ENCODE measurements at regions not wholly inside any gene's neighbourhood (a gene's known extent, or its start where the extent isn't known, plus 50 kb on each side); places are given as distances from the start of the nearest gene placed in this dataset.
"Not testable (repeated sequence)": the region's sequence is repeated elsewhere in the genome, so short reads cannot be mapped to it uniquely, and the experiment has no call there.

DNA sequence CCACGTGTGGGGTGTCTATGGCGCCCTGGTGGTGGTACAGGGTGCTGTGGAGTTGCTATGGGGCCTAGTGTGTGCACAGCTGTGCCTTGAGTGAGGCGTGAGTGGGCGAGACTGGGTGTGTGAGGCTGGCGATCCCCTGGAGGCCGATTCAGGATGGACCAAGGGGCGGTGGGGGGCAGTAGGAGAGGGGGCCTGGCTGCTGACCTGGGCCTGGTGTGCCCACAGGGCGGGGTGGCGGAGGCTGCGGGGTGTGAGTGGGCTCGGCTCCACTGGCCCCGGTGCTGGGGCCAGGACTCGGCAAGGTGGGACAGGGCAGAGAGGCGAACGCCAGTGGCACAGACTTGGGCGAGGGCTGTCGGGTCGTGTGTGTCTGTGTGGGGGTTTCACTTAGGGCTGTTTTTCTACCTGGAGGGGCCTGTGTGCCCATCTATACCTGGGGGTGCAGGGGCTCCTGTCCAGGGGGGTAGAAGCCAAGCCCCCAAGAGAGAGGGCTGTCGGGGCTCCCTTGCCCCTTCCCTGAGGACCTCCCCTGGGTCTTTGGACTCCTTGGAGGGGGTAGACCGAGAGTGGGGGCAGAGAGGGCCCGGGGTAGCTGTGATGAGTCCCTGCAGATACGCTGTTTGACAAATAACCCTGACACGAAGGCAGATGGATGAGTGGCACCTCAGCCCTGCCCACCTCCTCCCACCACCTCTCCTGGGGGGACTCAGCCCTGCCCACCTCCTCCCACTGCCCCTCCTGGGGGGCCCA is 194.6 kb downstream of the TMEM121 start:
- 82 to 90% (median 84%) methylated on average over 9 to 10 of the region's 23 CpGs for WGBS, 3 donors
- H3K36me3 ChIP-seq (ENCODE audit: insufficient read depth in 1 of 2, low read depth in 1 of 2); H3K9me3 ChIP-seq; H3K27ac ChIP-seq; ATAC-seq; intact Hi-C loops (cut with DNase I); H3K4me3 ChIP-seq; H3K4me1 ChIP-seq; H3K27me3 ChIP-seq (ENCODE audit: insufficient read depth in 3 of 3, low read length in 2 of 3): not testable (repeated sequence)
- DNase-seq: peak in 1 of 2 donors; percentile 23

- peak in 1 of 2 donors; percentile 30 for DNase-seq
- intact Hi-C loops (cut with DNase I): not testable (repeated sequence)
Observed at GRCh38 chr14:105721602-105721970, 195.2 kb downstream of the TMEM121 start.

DNA sequence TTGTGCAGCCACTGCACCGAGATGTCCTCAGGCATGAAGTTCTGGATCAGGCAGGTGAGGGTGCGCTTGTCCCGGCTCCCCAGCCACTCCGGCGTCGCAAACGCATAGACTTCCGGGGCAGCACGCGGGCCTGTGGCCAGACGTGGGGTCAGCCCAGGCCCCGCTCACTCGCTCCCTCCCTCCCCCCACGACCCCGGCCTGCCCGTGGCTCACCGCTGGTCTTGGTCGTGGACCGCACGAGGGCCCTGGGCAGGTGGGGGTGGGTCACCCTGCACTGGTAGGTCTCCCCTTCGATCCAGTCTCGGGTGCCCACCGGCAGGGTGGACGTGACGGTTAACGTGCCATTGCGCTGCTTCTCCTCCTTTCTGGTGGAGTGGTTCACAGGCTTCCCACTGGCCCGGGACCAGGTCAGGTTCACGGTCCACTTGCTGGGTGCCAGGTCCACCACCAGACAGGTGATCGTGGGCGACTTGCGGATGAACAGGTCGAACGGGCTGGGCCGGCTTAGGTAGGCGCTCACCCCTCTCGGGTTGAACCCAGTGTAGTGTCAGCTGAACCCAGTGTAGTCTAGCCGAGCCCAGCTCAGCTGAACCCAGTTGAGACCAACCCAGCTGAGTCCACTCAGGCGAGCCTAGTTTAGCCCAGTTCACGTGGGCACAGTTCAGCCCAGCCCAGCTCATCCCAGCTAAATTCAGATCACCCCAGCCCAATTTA is 195.8 kb downstream of the TMEM121 start:
- intact Hi-C loops (cut with DNase I); H3K27ac ChIP-seq; H3K36me3 ChIP-seq (ENCODE audit: insufficient read depth in 1 of 2, low read depth in 1 of 2); H3K9me3 ChIP-seq; H3K4me1 ChIP-seq; H3K4me3 ChIP-seq; H3K27me3 ChIP-seq (ENCODE audit: insufficient read depth in 3 of 3, low read length in 2 of 3); ATAC-seq: not testable (repeated sequence)
- 91 to 94% (median 92%) methylated on average over 29 to 40 of the region's 40 CpGs for WGBS, 3 donors
- DNase-seq: peak in 1 of 2 donors; percentile 30

More at GRCh38 chr14:105721602-105721970, 195.2 kb downstream of the TMEM121 start:
- H3K4me3 ChIP-seq; H3K27ac ChIP-seq; H3K27me3 ChIP-seq (ENCODE audit: insufficient read depth in 3 of 3, low read length in 2 of 3); ATAC-seq; H3K36me3 ChIP-seq (ENCODE audit: insufficient read depth in 1 of 2, low read depth in 1 of 2); H3K9me3 ChIP-seq; H3K4me1 ChIP-seq: not testable (repeated sequence)
- WGBS, 3 donors: 75 to 88% (median 87%) methylated on average over 6 to 16 of the region's 17 CpGs

- H3K4me1 ChIP-seq; H3K27me3 ChIP-seq (ENCODE audit: insufficient read depth in 3 of 3, low read length in 2 of 3); intact Hi-C loops (cut with DNase I); H3K36me3 ChIP-seq (ENCODE audit: insufficient read depth in 1 of 2, low read depth in 1 of 2); ATAC-seq; H3K27ac ChIP-seq; DNase-seq; H3K9me3 ChIP-seq; H3K4me3 ChIP-seq: not testable (repeated sequence)
- 79 to 97% (median 86%) methylated on average over 2 to 7 of the region's 8 CpGs for WGBS, 3 donors
Observed at GRCh38 chr14:105723271-105723670, 196.9 kb downstream of the TMEM121 start.

DNA sequence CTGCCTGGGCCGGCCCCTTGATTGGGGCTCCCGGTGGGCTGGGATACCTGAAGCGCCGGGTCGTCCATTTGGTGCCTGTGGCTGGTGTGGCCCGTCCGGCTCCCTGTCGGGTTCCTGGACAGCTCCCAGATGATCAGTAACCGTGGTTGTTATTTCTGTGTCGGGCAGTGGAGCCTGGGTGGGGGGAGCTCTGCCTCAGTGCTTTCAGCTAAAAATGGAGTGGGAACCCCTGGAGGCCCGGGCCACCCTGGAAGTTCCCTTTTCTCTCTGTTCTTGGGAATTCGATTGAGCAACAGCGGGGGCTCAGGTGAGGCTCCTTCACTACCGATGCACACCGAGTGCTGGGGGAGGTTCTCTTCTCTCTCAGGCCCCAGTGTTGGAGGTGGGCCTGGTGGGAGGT is 197.4 kb downstream of the TMEM121 start:
- intact Hi-C loops (cut with DNase I); ATAC-seq; H3K4me1 ChIP-seq; H3K27ac ChIP-seq; H3K36me3 ChIP-seq (ENCODE audit: insufficient read depth in 1 of 2, low read depth in 1 of 2); H3K27me3 ChIP-seq (ENCODE audit: insufficient read depth in 3 of 3, low read length in 2 of 3); H3K9me3 ChIP-seq; H3K4me3 ChIP-seq: not testable (repeated sequence)
- peak in 1 of 2 donors; percentile 23 for DNase-seq
- 84 to 86% (median 86%) methylated on average over 15 of the region's 15 CpGs for WGBS, 3 donors

- H3K4me1 ChIP-seq; H3K4me3 ChIP-seq; H3K9me3 ChIP-seq; H3K27me3 ChIP-seq (ENCODE audit: insufficient read depth in 3 of 3, low read length in 2 of 3); DNase-seq; intact Hi-C loops (cut with DNase I); H3K36me3 ChIP-seq (ENCODE audit: insufficient read depth in 1 of 2, low read depth in 1 of 2); H3K27ac ChIP-seq; ATAC-seq: not testable (repeated sequence)
- 64 to 72% (median 71%) methylated on average over 8 of the region's 8 CpGs for WGBS, 3 donors
Observed at GRCh38 chr14:105729825-105730368, 203.5 kb downstream of the TMEM121 start.

DNA sequence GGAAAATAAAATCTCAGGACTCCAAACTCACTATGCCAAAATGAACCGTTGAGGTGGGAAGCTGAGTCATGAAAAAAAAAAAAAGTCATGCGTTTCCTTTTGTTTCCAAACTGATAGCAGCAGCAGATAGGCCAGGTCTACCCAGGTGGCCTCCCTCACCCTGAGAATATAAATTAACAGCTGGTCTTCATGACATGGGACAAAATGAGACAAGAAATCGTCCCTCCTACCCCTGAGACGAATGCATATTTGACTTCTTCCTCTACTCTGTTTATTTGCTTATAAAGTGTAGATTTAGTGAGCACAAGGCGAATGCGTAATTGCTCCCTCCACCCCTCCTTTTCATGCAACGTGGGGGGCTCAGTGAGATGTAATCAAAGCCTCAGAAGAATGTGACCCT is 204.3 kb downstream of the TMEM121 start:
- H3K27ac ChIP-seq; intact Hi-C loops (cut with DNase I); H3K36me3 ChIP-seq (ENCODE audit: insufficient read depth in 1 of 2, low read depth in 1 of 2); ATAC-seq; H3K4me1 ChIP-seq; H3K4me3 ChIP-seq; H3K9me3 ChIP-seq; DNase-seq; H3K27me3 ChIP-seq (ENCODE audit: insufficient read depth in 3 of 3, low read length in 2 of 3): not testable (repeated sequence)
- WGBS, 3 donors: 57 to 61% (median 61%) methylated on average over 7 of the region's 7 CpGs

- H3K27ac ChIP-seq; H3K4me1 ChIP-seq; H3K9me3 ChIP-seq; H3K36me3 ChIP-seq (ENCODE audit: insufficient read depth in 1 of 2, low read depth in 1 of 2); H3K4me3 ChIP-seq; intact Hi-C loops (cut with DNase I); H3K27me3 ChIP-seq (ENCODE audit: insufficient read depth in 3 of 3, low read length in 2 of 3); ATAC-seq: not testable (repeated sequence)
- peak in 1 of 2 donors; percentile 28 for DNase-seq
- WGBS, 3 donors: 78 to 88% (median 78%) methylated on average over 28 to 31 of the region's 31 CpGs
Observed at GRCh38 chr14:105731221-105731985, 205.0 kb downstream of the TMEM121 start.
